ENCODE measurements at regions not wholly inside any gene's neighbourhood (a gene's known extent, or its start where the extent isn't known, plus 50 kb on each side); places are given as distances from the start of the nearest gene placed in this dataset.

- Histone ChIP-seq H3F3A (ENCODE audit: low read depth) (no peaks in the 10 kb centered on the region), H3K9ac (ENCODE audit: low read depth, low read length, poor library complexity, severe bottlenecking) (no peak overlapping the region), H3K4me2 (ENCODE audit: low read depth, low read length, poor library complexity, severe bottlenecking) (no peak overlapping the region), H4K20me1 (ENCODE audit: insufficient read depth, low read length, poor library complexity, severe bottlenecking) (no peaks in the 10 kb centered on the region), H3K9me3 (ENCODE audit: insufficient read depth, low read depth, low read length) (no peaks in the 10 kb centered on the region), H3K79me2 (ENCODE audit: insufficient read depth, low read length) (no peaks in the 10 kb centered on the region), H3K4me3 (ENCODE audit: low read length, poor library complexity, severe bottlenecking) (no peak overlapping the region), H3K36me3 (ENCODE audit: insufficient read depth, low read length) (no peaks in the 10 kb centered on the region), H3K9me2 (replicated peaks; ENCODE audit: low read depth, low read length) (no peaks in the 10 kb centered on the region), H3K4me1 (ENCODE audit: insufficient read depth, low read length, poor library complexity, severe bottlenecking) (no peaks in the 10 kb centered on the region), H3K27me3 (ENCODE audit: insufficient read depth, low read length, poor library complexity, severe bottlenecking) (no peaks in the 10 kb centered on the region), H2AFZ (ENCODE audit: low read length) (no peak overlapping the region)
- TF ChIP-seq CTCF (conservative IDR thresholded peaks at IDR 0.05; ENCODE audit: low read length) = no peak
- no peak for TF ChIP-seq EZH2phosphoT487 (IDR thresholded peaks at IDR 0.05; ENCODE audit: borderline replicate concordance)
These were observed 657.8 kb downstream of the SLITRK6 start for GRCh38 chr13:85141401-85141800.

GRCh38 chr13:85140192-85140591 lies 659.0 kb downstream of the SLITRK6 start:
- TF ChIP-seq EZH2phosphoT487 (IDR thresholded peaks at IDR 0.05; ENCODE audit: borderline replicate concordance) (no peak), CTCF (conservative IDR thresholded peaks at IDR 0.05; ENCODE audit: low read length) (no peak)

GRCh38 chr13:85137516-85137915 lies 661.7 kb downstream of the SLITRK6 start:
- Histone ChIP-seq H3K9ac (ENCODE audit: low read depth, low read length, poor library complexity, severe bottlenecking) (no peak overlapping the region), H3K9me2 (replicated peaks; ENCODE audit: low read depth, low read length) (no peaks in the 10 kb centered on the region), H3K9me3 (ENCODE audit: insufficient read depth, low read depth, low read length) (no peaks in the 10 kb centered on the region), H3K36me3 (ENCODE audit: insufficient read depth, low read length) (no peaks in the 10 kb centered on the region), H3K4me2 (ENCODE audit: low read depth, low read length, poor library complexity, severe bottlenecking) (no peak overlapping the region), H2AFZ (ENCODE audit: low read length) (no peak overlapping the region), H3K4me3 (ENCODE audit: low read length, poor library complexity, severe bottlenecking) (no peak overlapping the region), H3F3A (ENCODE audit: low read depth) (no peaks in the 10 kb centered on the region), H3K4me1 (ENCODE audit: insufficient read depth, low read length, poor library complexity, severe bottlenecking) (no peaks in the 10 kb centered on the region), H3K79me2 (ENCODE audit: insufficient read depth, low read length) (no peaks in the 10 kb centered on the region), H4K20me1 (ENCODE audit: insufficient read depth, low read length, poor library complexity, severe bottlenecking) (no peaks in the 10 kb centered on the region), H3K27me3 (ENCODE audit: insufficient read depth, low read length, poor library complexity, severe bottlenecking) (no peaks in the 10 kb centered on the region)
- TF ChIP-seq EZH2phosphoT487 (IDR thresholded peaks at IDR 0.05; ENCODE audit: borderline replicate concordance) (no peak), CTCF (conservative IDR thresholded peaks at IDR 0.05; ENCODE audit: low read length) (no peak)

More at GRCh38 chr13:85140192-85140591, 659.0 kb downstream of the SLITRK6 start:
- no peaks in the 10 kb centered on the region for H3F3A ChIP-seq (ENCODE audit: low read depth)
- no peak overlapping the region for H3K9ac ChIP-seq (ENCODE audit: low read depth, low read length, poor library complexity, severe bottlenecking)
- no peaks in the 10 kb centered on the region for H3K4me1 ChIP-seq (ENCODE audit: insufficient read depth, low read length, poor library complexity, severe bottlenecking)
- H3K4me3 ChIP-seq (ENCODE audit: low read length, poor library complexity, severe bottlenecking) = no peak overlapping the region
- H3K36me3 ChIP-seq (ENCODE audit: insufficient read depth, low read length) = no peaks in the 10 kb centered on the region
- H3K9me2 ChIP-seq (replicated peaks; ENCODE audit: low read depth, low read length) = no peaks in the 10 kb centered on the region
- H3K79me2 ChIP-seq (ENCODE audit: insufficient read depth, low read length) = no peaks in the 10 kb centered on the region
- no peaks in the 10 kb centered on the region for H3K9me3 ChIP-seq (ENCODE audit: insufficient read depth, low read depth, low read length)
- H4K20me1 ChIP-seq (ENCODE audit: insufficient read depth, low read length, poor library complexity, severe bottlenecking) = no peaks in the 10 kb centered on the region
- H3K4me2 ChIP-seq (ENCODE audit: low read depth, low read length, poor library complexity, severe bottlenecking) = no peak overlapping the region
- no peaks in the 10 kb centered on the region for H3K27me3 ChIP-seq (ENCODE audit: insufficient read depth, low read length, poor library complexity, severe bottlenecking)
- no peak overlapping the region for H2AFZ ChIP-seq (ENCODE audit: low read length)
